Fibroblast of the aortic adventitia (primary cell): ENCODE measurements at regions not wholly inside any gene's neighbourhood (a gene's known extent, or its start where the extent isn't known, plus 50 kb on each side); places are given as distances from the start of the nearest gene placed in this dataset.

ENCODE experiments used
- DNase-seq: peaks from one replicate; pipeline ENCODE4 v3.0.0-alpha.2; 2010; ENCODE audit warnings: low read depth
- H3K4me3 ChIP-seq: 2 replicates; pipeline ENCODE4 v1.5.1; 2011; ENCODE audit warnings: low read depth, mild to moderate bottlenecking, control low read depth, low read length, moderate library complexity
- CTCF ChIP-seq: IDR thresholded peaks from 2 replicates; pipeline ENCODE4 v1.5.1; 2011; ENCODE audit warnings: mild to moderate bottlenecking, low read length, control low read depth, inconsistent platforms; ENCODE audit not compliant: insufficient read depth

GRCh38 chr13:30088312-30088855 is 219.0 kb downstream of the KATNAL1 start:
- DNase-seq, result no peak
- no peak for TF ChIP-seq CTCF
- no peak overlapping the region for H3K4me3 ChIP-seq

GRCh38 chr13:30085087-30085486 is 222.3 kb downstream of the KATNAL1 start:
- DNase-seq, result no peak
- no peak overlapping the region for H3K4me3 ChIP-seq
- TF ChIP-seq CTCF, result no peak

- DNase-seq, result no peak
- no peak overlapping the region for H3K4me3 ChIP-seq
- no peak for TF ChIP-seq CTCF
These were observed 225.0 kb downstream of the KATNAL1 start for GRCh38 chr13:30082391-30082790.

GRCh38 chr13:30081331-30081730 is 226.0 kb downstream of the KATNAL1 start:
- no peak overlapping the region for H3K4me3 ChIP-seq
- DNase-seq, result no peak
- TF ChIP-seq CTCF, result no peak

DNA sequence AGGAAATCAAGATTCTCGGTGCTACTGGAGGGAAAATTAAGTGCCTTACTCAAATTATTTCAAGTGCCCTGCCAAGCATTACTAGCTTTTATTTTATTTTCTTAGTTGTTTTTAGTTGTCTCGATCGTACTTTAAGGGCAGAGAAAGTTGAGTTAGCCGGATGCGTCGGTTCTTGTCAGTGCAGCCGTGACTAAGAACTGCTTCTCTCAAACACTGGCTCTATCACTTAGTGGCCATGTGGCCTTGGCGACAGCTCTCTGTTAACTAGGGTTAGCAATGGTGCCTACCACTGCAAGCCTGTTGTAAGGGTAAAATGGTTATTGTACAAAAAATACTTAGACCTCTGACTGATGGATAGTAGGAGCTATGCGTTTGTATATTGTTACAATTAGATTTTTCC is 227.8 kb downstream of the KATNAL1 start:
- TF ChIP-seq CTCF, result no peak
- H3K4me3 ChIP-seq, result no peak overlapping the region
- no peak for DNase-seq

GRCh38 chr13:30078059-30078458 is 227.6 kb upstream of the UBL3 start:
- DNase-seq, result no peak
- no peak for TF ChIP-seq CTCF
- no peak overlapping the region for H3K4me3 ChIP-seq

DNA sequence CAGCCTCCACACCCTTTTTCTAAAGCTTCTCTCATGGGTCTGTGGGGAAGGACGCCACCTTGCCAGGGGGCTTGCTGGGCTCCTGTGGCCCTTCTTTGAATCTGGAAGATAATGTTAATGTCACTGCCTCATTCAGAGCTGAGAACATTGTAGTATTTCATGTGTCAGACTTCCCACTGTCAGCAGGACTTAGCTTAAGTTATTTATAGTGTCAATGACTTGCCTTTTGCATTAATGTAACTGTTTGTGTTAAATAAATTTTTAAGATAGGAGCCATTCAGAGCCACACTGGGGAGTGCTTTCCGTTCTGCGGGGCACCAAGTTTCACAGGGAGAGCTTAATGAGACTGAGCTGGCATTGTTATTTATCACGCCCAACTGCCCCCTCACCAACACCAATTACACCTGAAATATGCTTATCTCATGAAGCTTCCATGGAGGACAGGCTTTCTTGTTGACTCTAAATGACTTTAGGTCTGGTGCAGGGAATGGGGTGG is 226.9 kb upstream of the UBL3 start:
- no peak for DNase-seq
- H3K4me3 ChIP-seq, result no peak overlapping the region
- no peak for TF ChIP-seq CTCF
